Transverse colon (tissue), 4 donors: ENCODE measurements at regions not wholly inside any gene's neighbourhood (a gene's known extent, or its start where the extent isn't known, plus 50 kb on each side); places are given as distances from the start of the nearest gene placed in this dataset.

Experiments
- DNase-seq: peaks from one replicate; pipeline ENCODE4 v3.0.0-alpha.2; 2019
- H3K27ac ChIP-seq, 4 donors: fragments of 200-600 bp; sonication (generic); 2 replicates each; pipeline ENCODE4 v1.5.1; 2016 to 2018; ENCODE audit warnings: inconsistent platforms in 4 of 4
- H3K27me3 ChIP-seq: fragments of 200-600 bp; sonication (generic); 2 replicates; pipeline ENCODE4 v1.5.1; 2017; ENCODE audit warnings: inconsistent platforms
- H3K36me3 ChIP-seq, 4 donors: fragments of 200-600 bp; sonication (generic); 2 replicates each; pipeline ENCODE4 v1.5.1; 2017 to 2019; ENCODE audit warnings: inconsistent platforms in 4 of 4
- H3K4me1 ChIP-seq, 4 donors: fragments of 200-600 bp; sonication (generic); 2 replicates each; pipeline ENCODE4 v1.5.1; 2017 to 2020; ENCODE audit warnings: inconsistent platforms in 4 of 4
- H3K4me3 ChIP-seq, 4 donors: fragments of 200-600 bp; sonication (generic); 1 replicate in 1 of 4; 2 replicates in 3 of 4; pipeline versions ENCODE4 v1.5.1 to v1.6.1; 2017 to 2019; ENCODE audit warnings: inconsistent platforms in 4 of 4
- H3K9me3 ChIP-seq, 2 donors: fragments of 200-600 bp; sonication (generic); 2 replicates each; pipeline ENCODE4 v1.5.1; 2017 to 2019; ENCODE audit warnings: inconsistent platforms in 2 of 2
- CTCF ChIP-seq, 5 experiments: fragments of 200-600 bp in 3 of 5; fragments of 450-650 bp in 2 of 5; sonication (generic) in 3 of 5; IDR thresholded peaks; 1 replicate in 2 of 5; 2 replicates in 3 of 5; pipeline ENCODE4 v1.5.1; 2016 to 2017; ENCODE audit warnings: antibody characterized with exemption in 5 of 5, inconsistent platforms in 3 of 5, mild to moderate bottlenecking in 2 of 5, moderate library complexity in 1 of 5
- EP300 ChIP-seq: sonication (generic); formaldehyde crosslinking; IDR thresholded peaks from one replicate; pipeline ENCODE4 v1.6.1; 2017; ENCODE audit warnings: antibody characterized with exemption, low read depth
- POLR2A ChIP-seq: fragments of 450-650 bp; IDR thresholded peaks from one replicate; pipeline ENCODE4 v1.6.1; 2016; ENCODE audit warnings: antibody characterized with exemption, mild to moderate bottlenecking, moderate library complexity
- POLR2AphosphoS5 ChIP-seq, 3 donors: sonication (generic); formaldehyde crosslinking; IDR thresholded peaks; one replicate each; pipeline ENCODE4 v1.6.1; 2016; ENCODE audit warnings: antibody characterized with exemption in 3 of 3
- WGBS, 2 donors: methylation state at CpG; one replicate each; pipeline ENCODE4 v1.1.5; 2018; ENCODE audit warnings: low coverage in 1 of 2; 5-methylcytosine and 5-hydroxymethylcytosine counted together
- in situ Hi-C, 4 donors: fragments of 200-750 bp; cut with MboI; loops; one replicate each; pipeline versions ENCODE4 v1.15.0 to v1.15.1; 2017; ENCODE audit warnings: low sequenced_read_pairs in 3 of 4, low pct_ligation_motif_present in 1 of 4, low pct_unique_long_range_greater_than_20kb in 1 of 4
- intact Hi-C: fragments of 100-400 bp; cut with DNase I; formaldehyde crosslinking; loops from one replicate; pipeline ENCODE4 v1.15.1; 2023; ENCODE audit warnings: low total_unique reads

- in situ Hi-C loops (no loop called here), intact Hi-C loops (no loop called here)
- Histone ChIP-seq H3K27ac (no peak overlapping the region), H3K36me3 (no peaks in the 10 kb centered on the region), H3K27me3 (no peaks in the 10 kb centered on the region), H3K4me3 (no peak overlapping the region), H3K4me1 (no peaks in the 10 kb centered on the region), H3K9me3 (no peaks in the 10 kb centered on the region)
- no peak for DNase-seq
- TF ChIP-seq POLR2AphosphoS5 (IDR thresholded peaks at IDR 0.05) (no peak), CTCF (IDR thresholded peaks at IDR 0.05) (no peak), EP300 (no peak), POLR2A (no peak)
Observed at GRCh38 chr12:42670719-42671118, 81.2 kb upstream of the PRICKLE1 start.

GRCh38 chr12:42669553-42669952 lies 80.0 kb upstream of the PRICKLE1 start:
- Histone ChIP-seq H3K4me3 (no peak overlapping the region), H3K4me1 (no peaks in the 10 kb centered on the region), H3K9me3 (no peaks in the 10 kb centered on the region), H3K27ac (no peak overlapping the region), H3K27me3 (no peaks in the 10 kb centered on the region), H3K36me3 (no peaks in the 10 kb centered on the region)
- DNase-seq = no peak
- WGBS, 2 donors = 37 to 55% methylated on average over 2 of the region's 2 CpGs
- TF ChIP-seq CTCF (IDR thresholded peaks at IDR 0.05) = no peak
- TF ChIP-seq POLR2A = no peak
- no peak for TF ChIP-seq EP300
- no peak for TF ChIP-seq POLR2AphosphoS5 (IDR thresholded peaks at IDR 0.05)
- intact Hi-C loops (no loop called here), in situ Hi-C loops (no loop called here)

- Histone ChIP-seq H3K9me3 (no peaks in the 10 kb centered on the region), H3K27ac (no peak overlapping the region), H3K4me3 (no peak overlapping the region), H3K4me1 (no peaks in the 10 kb centered on the region), H3K36me3 (no peaks in the 10 kb centered on the region), H3K27me3 (no peaks in the 10 kb centered on the region)
- intact Hi-C loops = no loop called here
- in situ Hi-C loops = no loop called here
- no peak for DNase-seq
- 42 to 66% methylated on average over 2 to 5 of the region's 5 CpGs for WGBS, 2 donors
- TF ChIP-seq CTCF (IDR thresholded peaks at IDR 0.05) (no peak), POLR2AphosphoS5 (IDR thresholded peaks at IDR 0.05) (no peak), EP300 (no peak), POLR2A (no peak)
Observed at GRCh38 chr12:42666671-42667243, 77.2 kb upstream of the PRICKLE1 start.

GRCh38 chr12:42663621-42664020 lies 74.1 kb upstream of the PRICKLE1 start:
- in situ Hi-C loops = no loop called here
- Histone ChIP-seq H3K27ac (no peak overlapping the region), H3K36me3 (no peaks in the 10 kb centered on the region), H3K27me3 (no peaks in the 10 kb centered on the region), H3K4me1 (no peaks in the 10 kb centered on the region), H3K9me3 (no peaks in the 10 kb centered on the region), H3K4me3 (no peak overlapping the region)
- intact Hi-C loops = no loop called here
- no peak for DNase-seq
- WGBS, 2 donors = 52 to 65% methylated on average over 3 of the region's 3 CpGs
- TF ChIP-seq CTCF (IDR thresholded peaks at IDR 0.05) (no peak), EP300 (no peak), POLR2A (no peak), POLR2AphosphoS5 (IDR thresholded peaks at IDR 0.05) (no peak)
